ENCODE measurements at regions not wholly inside any gene's neighbourhood (a gene's known extent, or its start where the extent isn't known, plus 50 kb on each side); places are given as distances from the start of the nearest gene placed in this dataset.

DNA sequence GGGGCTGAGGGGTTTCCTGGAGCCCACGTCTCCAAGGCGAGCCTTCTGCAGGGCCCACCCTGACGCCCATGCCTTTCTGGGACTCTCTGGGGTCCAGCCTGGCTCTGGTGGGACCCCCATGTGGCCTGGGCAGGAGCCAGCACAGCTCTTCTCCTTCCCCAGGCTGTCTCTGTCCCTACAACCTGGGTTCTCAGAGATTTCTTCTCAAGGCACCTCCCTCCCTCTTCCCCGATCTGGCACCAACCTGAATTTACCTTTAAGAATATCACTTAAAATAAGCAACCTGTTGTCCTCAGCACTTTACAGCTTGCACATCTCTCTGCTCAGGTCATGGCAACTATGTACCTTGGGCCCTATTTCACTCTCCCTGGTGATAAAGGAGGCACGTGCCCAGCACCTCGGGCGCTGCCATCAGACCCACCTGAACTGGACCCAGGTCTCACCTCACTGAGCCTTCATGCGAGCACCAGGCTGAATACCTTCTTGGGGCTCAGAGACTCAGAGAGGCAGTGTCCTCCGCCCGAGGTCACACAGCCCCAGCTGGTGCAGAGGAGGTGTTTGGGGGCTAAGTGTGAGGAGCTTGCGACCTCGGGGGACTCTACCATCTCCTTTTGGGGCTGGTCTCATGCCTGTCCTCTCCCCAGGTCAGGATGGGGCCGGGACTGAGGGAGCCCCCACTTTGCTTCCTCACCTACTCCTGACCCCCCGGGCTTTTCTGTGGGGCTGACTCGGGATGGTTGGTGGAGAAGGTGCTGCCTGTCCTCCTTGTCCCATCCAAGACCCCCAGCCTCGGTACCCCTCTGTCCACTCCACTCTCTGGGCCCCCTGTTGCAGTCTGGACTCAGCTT, 217.7 kb downstream of the C9orf50 start:
- TF ChIP-seq, protein P1, sequence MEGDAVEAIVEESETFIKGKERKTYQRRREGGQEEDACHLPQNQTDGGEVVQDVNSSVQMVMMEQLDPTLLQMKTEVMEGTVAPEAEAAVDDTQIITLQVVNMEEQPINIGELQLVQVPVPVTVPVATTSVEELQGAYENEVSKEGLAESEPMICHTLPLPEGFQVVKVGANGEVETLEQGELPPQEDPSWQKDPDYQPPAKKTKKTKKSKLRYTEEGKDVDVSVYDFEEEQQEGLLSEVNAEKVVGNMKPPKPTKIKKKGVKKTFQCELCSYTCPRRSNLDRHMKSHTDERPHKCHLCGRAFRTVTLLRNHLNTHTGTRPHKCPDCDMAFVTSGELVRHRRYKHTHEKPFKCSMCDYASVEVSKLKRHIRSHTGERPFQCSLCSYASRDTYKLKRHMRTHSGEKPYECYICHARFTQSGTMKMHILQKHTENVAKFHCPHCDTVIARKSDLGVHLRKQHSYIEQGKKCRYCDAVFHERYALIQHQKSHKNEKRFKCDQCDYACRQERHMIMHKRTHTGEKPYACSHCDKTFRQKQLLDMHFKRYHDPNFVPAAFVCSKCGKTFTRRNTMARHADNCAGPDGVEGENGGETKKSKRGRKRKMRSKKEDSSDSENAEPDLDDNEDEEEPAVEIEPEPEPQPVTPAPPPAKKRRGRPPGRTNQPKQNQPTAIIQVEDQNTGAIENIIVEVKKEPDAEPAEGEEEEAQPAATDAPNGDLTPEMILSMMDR (IDR thresholded peaks at IDR 0.05) = no peak
- ChIA-PET POLR2A (interaction anchor here (0.6 kb wide), 1 partner anchor 86 kb away, joined by 3 read pairs; no protein-coding TSS in a partner anchor), CTCF (no interaction called here)
- ATAC-seq (ENCODE audit: poor library complexity) = no peak
- no peaks in the 10 kb centered on the region for H3K27me3 Mint-ChIP-seq
- H3K9me3 Mint-ChIP-seq = no peaks in the 10 kb centered on the region
- Histone ChIP-seq H3K27ac (ENCODE audit: low read depth in 1 of 2, low read length in 2 of 2) (no peak overlapping the region), H3K36me3 (ENCODE audit: insufficient read depth, low read length) (no peaks in the 10 kb centered on the region), H3K4me3 (ENCODE audit: low read length) (no peak overlapping the region), H3K9me3 (ENCODE audit: control insufficient read depth in 1 of 2, insufficient read depth in 1 of 2, low read length in 2 of 2) (no peaks in the 10 kb centered on the region), H3K4me1 (ENCODE audit: insufficient read depth, low read length) (peaks cover 4% of the 10 kb centered on the region), H3K27me3 (ENCODE audit: control insufficient read depth in 1 of 2, insufficient read depth in 2 of 2, low read length in 2 of 2) (no peaks in the 10 kb centered on the region)
- DNase-seq = no peak
- intact Hi-C loops (cut with DNase I, micrococcal nuclease) = no loop called here
- peaks cover 10% of the 10 kb centered on the region for H3K4me1 Mint-ChIP-seq (ENCODE audit: low read depth)
- no peaks in the 10 kb centered on the region for H3K36me3 Mint-ChIP-seq (ENCODE audit: low read depth)
- no peak overlapping the region for H3K4me3 Mint-ChIP-seq
- no peak overlapping the region for H3K27ac Mint-ChIP-seq

DNA sequence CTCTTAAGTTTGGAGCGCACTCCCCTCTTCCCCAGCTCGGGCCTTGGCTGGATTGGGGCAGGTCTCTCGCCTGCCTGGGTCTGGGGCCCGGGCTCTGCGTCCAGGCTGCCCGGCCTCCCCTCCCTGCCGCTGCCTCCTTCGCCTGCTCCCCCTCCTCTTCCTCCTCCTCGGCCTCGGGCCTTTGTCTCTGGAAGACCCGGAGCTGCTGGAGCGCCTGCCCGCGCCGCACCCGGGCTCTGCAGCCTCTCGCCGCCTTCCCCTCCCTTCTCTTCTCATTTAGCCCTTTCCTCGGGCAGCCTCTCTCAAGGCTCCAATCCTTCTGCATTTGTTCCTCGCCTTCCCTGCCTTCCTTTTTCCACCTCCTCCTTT, 218.5 kb downstream of the C9orf50 start:
- no peak overlapping the region for H3K4me3 ChIP-seq (ENCODE audit: low read length)
- no peaks in the 10 kb centered on the region for H3K9me3 ChIP-seq (ENCODE audit: control insufficient read depth in 1 of 2, insufficient read depth in 1 of 2, low read length in 2 of 2)
- H3K27ac ChIP-seq (ENCODE audit: low read depth in 1 of 2, low read length in 2 of 2) = no peak overlapping the region
- H3K27me3 ChIP-seq (ENCODE audit: control insufficient read depth in 1 of 2, insufficient read depth in 2 of 2, low read length in 2 of 2) = no peaks in the 10 kb centered on the region
- Mint-ChIP-seq H3K4me1 (ENCODE audit: low read depth) (peaks cover 10% of the 10 kb centered on the region), H3K27me3 (no peaks in the 10 kb centered on the region), H3K36me3 (ENCODE audit: low read depth) (no peaks in the 10 kb centered on the region), H3K9me3 (no peaks in the 10 kb centered on the region), H3K27ac (no peak overlapping the region), H3K4me3 (no peak overlapping the region)
- intact Hi-C loops (cut with DNase I, micrococcal nuclease) = no loop called here
- ChIA-PET POLR2A (no interaction called here), CTCF (no interaction called here)
- ATAC-seq (ENCODE audit: poor library complexity) (no peak), DNase-seq (no peak)
- H3K36me3 ChIP-seq (ENCODE audit: insufficient read depth, low read length) = no peaks in the 10 kb centered on the region
- TF ChIP-seq, protein P1 (IDR thresholded peaks at IDR 0.05) = no peak
- H3K4me1 ChIP-seq (ENCODE audit: insufficient read depth, low read length) = peaks cover 4% of the 10 kb centered on the region

DNA sequence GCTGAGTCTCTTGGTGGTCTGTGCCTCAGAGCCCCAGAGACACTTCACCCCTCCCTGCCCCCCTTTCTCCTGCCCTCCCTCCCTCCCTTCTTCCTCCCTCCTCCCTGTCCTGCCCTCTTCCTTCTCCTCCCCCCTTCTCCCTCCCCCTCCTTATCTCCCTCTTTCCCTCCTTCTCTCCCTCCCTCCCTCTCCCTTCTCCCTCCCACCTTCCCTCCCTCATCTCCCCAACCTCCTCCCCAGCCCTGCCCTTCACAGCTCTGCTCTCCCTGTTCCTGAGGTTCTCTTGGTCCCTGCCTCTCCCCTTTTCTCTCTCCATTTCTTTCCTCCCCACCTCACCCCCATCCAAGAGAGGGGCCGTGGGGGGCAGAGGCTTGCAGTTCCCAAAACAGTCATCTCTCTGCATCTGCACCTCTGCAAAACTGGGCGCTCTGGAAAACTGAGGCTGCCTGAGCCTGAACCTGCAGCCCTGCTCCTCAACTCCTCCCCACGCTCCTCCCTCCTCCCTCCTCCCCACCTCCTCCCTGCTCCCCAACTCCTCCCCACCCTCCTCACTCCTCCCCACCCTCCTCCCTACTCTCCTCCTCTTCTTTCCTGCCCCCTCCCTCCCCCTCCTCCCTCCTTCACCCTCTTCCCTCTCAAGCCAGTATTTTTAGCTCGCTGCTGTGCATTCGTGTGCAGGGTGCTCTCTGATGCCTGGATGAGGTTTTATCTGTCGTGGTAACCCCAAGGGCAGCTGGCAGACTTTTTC, 219.1 kb downstream of the C9orf50 start:
- no peak overlapping the region for H3K4me3 ChIP-seq (ENCODE audit: low read length)
- H3K9me3 ChIP-seq (ENCODE audit: control insufficient read depth in 1 of 2, insufficient read depth in 1 of 2, low read length in 2 of 2) = no peaks in the 10 kb centered on the region
- DNase-seq (no peak), ATAC-seq (ENCODE audit: poor library complexity) (no peak)
- H3K27me3 ChIP-seq (ENCODE audit: control insufficient read depth in 1 of 2, insufficient read depth in 2 of 2, low read length in 2 of 2) = no peaks in the 10 kb centered on the region
- TF ChIP-seq, protein P1 (IDR thresholded peaks at IDR 0.05) = no peak
- H3K36me3 ChIP-seq (ENCODE audit: insufficient read depth, low read length) = no peaks in the 10 kb centered on the region
- POLR2A ChIA-PET = no interaction called here
- H3K27ac ChIP-seq (ENCODE audit: low read depth in 1 of 2, low read length in 2 of 2) = no peak overlapping the region
- Mint-ChIP-seq H3K4me1 (ENCODE audit: low read depth) (peaks cover 10% of the 10 kb centered on the region), H3K4me3 (no peak overlapping the region), H3K9me3 (no peaks in the 10 kb centered on the region), H3K36me3 (ENCODE audit: low read depth) (no peaks in the 10 kb centered on the region), H3K27me3 (no peaks in the 10 kb centered on the region), H3K27ac (no peak overlapping the region)
- peaks cover 4% of the 10 kb centered on the region for H3K4me1 ChIP-seq (ENCODE audit: insufficient read depth, low read length)
- intact Hi-C loops (cut with DNase I, micrococcal nuclease) = no loop called here
- CTCF ChIA-PET = no interaction called here

All from CD4-positive, alpha-beta T cell (primary cell).